BE2C (cell line): ENCODE measurements at regions not wholly inside any gene's neighbourhood (a gene's known extent, or its start where the extent isn't known, plus 50 kb on each side); places are given as distances from the start of the nearest gene placed in this dataset.

Experiments
- DNase-seq: peaks from one replicate; pipeline ENCODE4 v3.0.0-alpha.2; 2020
- H3K27me3 ChIP-seq: fragments of 250-450 bp; sonication (Bioruptor Pico); 2 replicates; pipeline ENCODE4 v1.5.1; 2020; ENCODE audit warnings: mild to moderate bottlenecking
- H3K36me3 ChIP-seq: fragments of 250-450 bp; sonication (Bioruptor Pico); 2 replicates; pipeline ENCODE4 v1.5.1; 2020; ENCODE audit warnings: mild to moderate bottlenecking
- H3K4me1 ChIP-seq: fragments of 250-450 bp; sonication (Bioruptor Pico); 2 replicates; pipeline ENCODE4 v1.5.1; 2020
- H3K4me3 ChIP-seq: 2 replicates; pipeline ENCODE4 v1.5.1; 2011; ENCODE audit warnings: low read depth, low read length
- H3K9me3 ChIP-seq: fragments of 250-450 bp; sonication (Bioruptor Pico); 2 replicates; pipeline ENCODE4 v1.5.1; 2020
- TF ChIP-seq, protein P1 (sequence below): IDR thresholded peaks from 2 replicates; pipeline ENCODE4 v1.5.1; 2012; ENCODE audit warnings: mild to moderate bottlenecking, low read depth, low read length

DNA sequence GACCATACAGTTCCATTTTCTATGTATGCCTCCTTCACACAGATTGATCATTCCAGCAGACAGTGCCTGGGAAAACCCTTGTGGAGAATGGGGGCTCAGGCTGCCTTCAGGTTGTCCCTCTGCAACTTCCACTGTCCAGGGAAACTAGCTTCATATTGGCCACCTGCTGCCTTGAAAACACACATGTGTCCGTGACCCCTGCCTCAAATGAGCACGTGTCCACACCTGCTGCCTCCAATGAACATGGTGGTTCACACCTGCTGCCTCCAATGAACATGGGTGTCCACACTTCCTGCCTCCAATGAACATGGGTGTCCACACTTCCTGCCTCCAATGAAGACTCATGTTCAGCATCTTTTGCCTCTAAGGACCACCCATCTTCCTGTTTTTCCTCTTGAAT lies 185.4 kb upstream of the ADCY2 start:
- DNase-seq, result no peak
- no peaks in the 10 kb centered on the region for H3K4me1 ChIP-seq
- no peaks in the 10 kb centered on the region for H3K36me3 ChIP-seq
- no peak overlapping the region for H3K4me3 ChIP-seq
- no peaks in the 10 kb centered on the region for H3K9me3 ChIP-seq
- H3K27me3 ChIP-seq, result no peaks in the 10 kb centered on the region
- TF ChIP-seq, protein P1, sequence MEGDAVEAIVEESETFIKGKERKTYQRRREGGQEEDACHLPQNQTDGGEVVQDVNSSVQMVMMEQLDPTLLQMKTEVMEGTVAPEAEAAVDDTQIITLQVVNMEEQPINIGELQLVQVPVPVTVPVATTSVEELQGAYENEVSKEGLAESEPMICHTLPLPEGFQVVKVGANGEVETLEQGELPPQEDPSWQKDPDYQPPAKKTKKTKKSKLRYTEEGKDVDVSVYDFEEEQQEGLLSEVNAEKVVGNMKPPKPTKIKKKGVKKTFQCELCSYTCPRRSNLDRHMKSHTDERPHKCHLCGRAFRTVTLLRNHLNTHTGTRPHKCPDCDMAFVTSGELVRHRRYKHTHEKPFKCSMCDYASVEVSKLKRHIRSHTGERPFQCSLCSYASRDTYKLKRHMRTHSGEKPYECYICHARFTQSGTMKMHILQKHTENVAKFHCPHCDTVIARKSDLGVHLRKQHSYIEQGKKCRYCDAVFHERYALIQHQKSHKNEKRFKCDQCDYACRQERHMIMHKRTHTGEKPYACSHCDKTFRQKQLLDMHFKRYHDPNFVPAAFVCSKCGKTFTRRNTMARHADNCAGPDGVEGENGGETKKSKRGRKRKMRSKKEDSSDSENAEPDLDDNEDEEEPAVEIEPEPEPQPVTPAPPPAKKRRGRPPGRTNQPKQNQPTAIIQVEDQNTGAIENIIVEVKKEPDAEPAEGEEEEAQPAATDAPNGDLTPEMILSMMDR, result no peak

DNA sequence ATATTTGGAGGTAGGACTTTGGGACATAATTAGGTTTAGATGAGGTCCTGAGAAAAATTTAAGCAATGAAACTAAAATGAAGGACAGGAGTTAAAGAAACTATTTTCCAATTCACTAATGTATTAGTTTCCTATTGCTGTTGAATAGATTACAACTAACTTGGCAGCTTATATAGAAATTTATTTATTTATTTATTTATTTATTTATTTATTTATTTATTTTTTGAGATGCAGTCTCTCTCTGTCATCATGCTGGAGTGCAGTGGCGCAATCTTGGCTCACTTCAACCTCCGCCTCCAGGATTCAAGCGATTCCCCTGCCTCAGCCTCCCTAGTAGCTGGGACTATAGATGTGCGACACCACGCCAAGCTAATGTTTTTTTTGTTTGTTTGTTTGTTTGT lies 182.4 kb upstream of the ADCY2 start:
- Histone ChIP-seq H3K4me1 (no peaks in the 10 kb centered on the region), H3K4me3 (no peak overlapping the region), H3K36me3 (no peaks in the 10 kb centered on the region), H3K9me3 (no peaks in the 10 kb centered on the region), H3K27me3 (no peaks in the 10 kb centered on the region)
- TF ChIP-seq, protein P1, result no peak
- no peak for DNase-seq

DNA sequence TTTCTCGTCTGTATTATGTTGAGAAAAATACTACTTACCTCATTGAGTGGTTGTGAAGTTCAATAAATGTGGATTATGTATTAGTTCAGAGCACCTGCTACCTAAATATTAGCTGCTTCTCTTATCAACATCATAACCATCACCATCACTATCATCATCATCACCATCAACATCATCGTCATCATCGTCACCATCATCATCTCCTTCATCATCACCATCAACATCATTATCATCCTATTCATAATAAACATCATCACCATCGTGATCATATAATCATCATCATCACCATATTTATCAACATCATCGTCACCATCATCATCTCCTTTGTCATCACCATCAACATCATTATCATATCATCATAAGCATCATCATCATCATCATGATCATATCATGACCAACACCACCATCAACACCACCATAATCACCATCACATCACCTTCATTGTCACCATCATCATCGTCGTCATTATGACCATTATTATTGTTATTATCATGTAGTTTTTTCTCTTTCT lies 181.0 kb upstream of the ADCY2 start:
- Histone ChIP-seq H3K4me3 (no peak overlapping the region), H3K4me1 (no peaks in the 10 kb centered on the region), H3K27me3 (no peaks in the 10 kb centered on the region), H3K9me3 (no peaks in the 10 kb centered on the region), H3K36me3 (no peaks in the 10 kb centered on the region)
- TF ChIP-seq, protein P1, result no peak
- DNase-seq, result no peak

DNA sequence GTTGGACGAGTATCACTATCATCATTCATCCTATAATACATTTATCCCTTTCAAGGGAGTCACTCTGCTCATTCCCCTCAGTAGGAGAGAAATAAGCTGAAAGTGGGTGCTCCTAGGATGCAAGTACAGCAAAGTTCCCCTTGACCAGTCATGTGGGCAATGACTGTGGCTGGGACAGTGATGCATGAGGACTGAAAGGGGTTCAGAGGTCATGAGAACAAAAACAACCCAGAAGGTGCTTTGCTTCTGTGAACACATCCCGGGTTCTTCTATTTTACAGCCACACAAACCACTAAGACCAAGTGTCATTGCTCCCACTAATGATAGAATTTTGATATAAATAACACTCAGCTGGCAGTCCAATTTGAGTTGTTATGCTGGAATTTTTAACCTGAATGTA lies 177.8 kb upstream of the ADCY2 start:
- no peaks in the 10 kb centered on the region for H3K36me3 ChIP-seq
- TF ChIP-seq, protein P1, result no peak

DNA sequence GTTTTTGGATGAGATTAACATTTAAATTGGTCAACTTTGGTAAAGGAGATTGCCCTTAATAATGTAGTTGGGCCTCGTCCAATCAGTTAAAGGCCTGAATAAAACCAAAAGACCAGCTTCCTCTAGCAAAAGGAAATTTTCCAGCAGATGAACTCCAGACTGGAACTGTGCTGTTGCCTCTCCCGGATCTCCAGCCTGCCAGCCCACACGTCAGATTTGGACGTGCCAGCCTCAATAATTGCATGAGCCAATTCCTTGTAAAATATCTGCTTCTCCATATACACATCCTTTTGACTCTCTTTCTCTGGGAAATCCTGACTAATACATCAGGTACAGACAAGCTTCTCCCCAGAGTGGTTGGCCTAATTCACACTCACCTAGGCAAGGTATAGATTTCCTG lies 175.8 kb upstream of the ADCY2 start:
- H3K9me3 ChIP-seq, result no peaks in the 10 kb centered on the region
- TF ChIP-seq, protein P1, result no peak
- H3K4me3 ChIP-seq, result no peak overlapping the region
- DNase-seq, result no peak
- no peaks in the 10 kb centered on the region for H3K36me3 ChIP-seq
- H3K27me3 ChIP-seq, result no peaks in the 10 kb centered on the region
- H3K4me1 ChIP-seq, result no peaks in the 10 kb centered on the region

More for the DNA sequence above, 177.8 kb upstream of the ADCY2 start:
- Histone ChIP-seq H3K4me3 (no peak overlapping the region), H3K4me1 (no peaks in the 10 kb centered on the region), H3K9me3 (no peaks in the 10 kb centered on the region), H3K27me3 (no peaks in the 10 kb centered on the region)
- DNase-seq, result no peak

DNA sequence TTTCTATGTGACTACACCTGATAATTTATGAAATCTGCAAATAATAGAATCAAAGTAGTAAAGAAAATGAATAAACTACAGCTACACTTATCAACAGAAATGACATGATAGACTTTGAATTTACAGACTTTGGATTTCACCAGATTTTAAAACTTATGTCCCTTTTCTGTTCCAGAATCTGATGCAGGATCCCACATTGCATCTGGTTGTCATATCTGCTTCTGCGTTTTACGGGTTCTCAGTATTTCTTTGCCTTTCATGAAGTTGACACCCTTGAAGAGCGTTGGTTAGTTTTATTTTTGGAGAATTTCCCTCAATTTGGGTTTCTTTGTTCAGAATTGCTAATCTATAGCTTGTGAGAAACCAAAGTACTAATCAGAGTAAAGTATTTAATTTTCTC lies 174.9 kb upstream of the ADCY2 start:
- DNase-seq, result no peak
- TF ChIP-seq, protein P1, result no peak
- no peaks in the 10 kb centered on the region for H3K27me3 ChIP-seq
- no peak overlapping the region for H3K4me3 ChIP-seq
- no peaks in the 10 kb centered on the region for H3K36me3 ChIP-seq
- no peaks in the 10 kb centered on the region for H3K4me1 ChIP-seq
- no peaks in the 10 kb centered on the region; the same call in 1 of the 2 replicates for H3K9me3 ChIP-seq
